Gastrocnemius medialis (tissue), 4 donors: ENCODE measurements at regions not wholly inside any gene's neighbourhood (a gene's known extent, or its start where the extent isn't known, plus 50 kb on each side); places are given as distances from the start of the nearest gene placed in this dataset.

Experiments
- ATAC-seq, 2 donors: fragments of 150-250 bp; one replicate each; pipeline ENCODE4 v1.9.1; 2016
- DNase-seq, 2 donors: peaks; one replicate each; pipeline ENCODE4 v3.0.0-alpha.2; 2019
- H3K27ac ChIP-seq, 4 donors: fragments of 200-600 bp; sonication (generic); 1 replicate in 1 of 4; 2 replicates in 3 of 4; pipeline ENCODE4 v1.5.1; 2016 to 2018; ENCODE audit warnings: mild to moderate bottlenecking in 2 of 4, moderate library complexity in 1 of 4
- H3K27me3 ChIP-seq, 3 donors: fragments of 200-600 bp; sonication (generic) in 2 of 3; 1 replicate in 1 of 3; 2 replicates in 2 of 3; pipeline versions ENCODE4 v1.5.1 to v1.6.0; 2016 to 2019; ENCODE audit warnings: mild to moderate bottlenecking in 1 of 3, moderate library complexity in 1 of 3
- H3K36me3 ChIP-seq, 2 donors: fragments of 200-600 bp; sonication (generic) in 1 of 2; one replicate each; pipeline ENCODE4 v1.5.1; 2017 to 2018
- H3K4me1 ChIP-seq, 2 donors: fragments of 200-600 bp; sonication (generic) in 1 of 2; one replicate each; pipeline ENCODE4 v1.5.1; 2016 to 2017; ENCODE audit warnings: mild to moderate bottlenecking in 2 of 2
- H3K4me3 ChIP-seq, 4 donors: fragments of 200-600 bp; sonication (generic) in 3 of 4; 1 replicate in 1 of 4; 2 replicates in 3 of 4; pipeline ENCODE4 v1.5.1; 2016 to 2019; ENCODE audit warnings: mild to moderate bottlenecking in 2 of 4
- H3K9me3 ChIP-seq, 3 donors: fragments of 200-600 bp; sonication (generic) in 2 of 3; 1 replicate in 1 of 3; 2 replicates in 2 of 3; pipeline ENCODE4 v1.5.1; 2016 to 2019
- CTCF ChIP-seq, 5 experiments: fragments of 450-650 bp in 3 of 5; fragments of 200-600 bp in 2 of 5; sonication (generic) in 2 of 5; IDR thresholded peaks in 4 of 5; conservative IDR thresholded peaks in 1 of 5; 1 replicate in 4 of 5; 2 replicates in 1 of 5; pipeline ENCODE4 v1.5.1; 2016 to 2019; ENCODE audit warnings: antibody characterized with exemption in 5 of 5, mild to moderate bottlenecking in 3 of 5, moderate library complexity in 3 of 5
- POLR2A ChIP-seq, 2 donors: fragments of 450-650 bp; IDR thresholded peaks; one replicate each; pipeline ENCODE4 v1.6.1; 2017; ENCODE audit warnings: antibody characterized with exemption in 2 of 2, mild to moderate bottlenecking in 2 of 2, moderate library complexity in 2 of 2
- in situ Hi-C, 4 donors: fragments of 200-750 bp; cut with MboI; loops; one replicate each; pipeline versions ENCODE4 v1.15.0 to v1.8.0; 2017; ENCODE audit warnings: low sequenced_read_pairs in 4 of 4
- intact Hi-C: fragments of 100-400 bp; cut with DNase I; formaldehyde crosslinking; loops from one replicate; pipeline ENCODE4 v1.15.1; 2023; ENCODE audit warnings: low total_unique reads

- no peaks in the 10 kb centered on the region for H3K36me3 ChIP-seq
- DNase-seq (peak in 1 of 2 donors; percentile 6), ATAC-seq (peak; percentile 75 to 96)
- H3K4me3 ChIP-seq = no peak overlapping the region
- H3K27ac ChIP-seq = peak overlapping the region in 1 of 4 donors; percentile 40
- H3K9me3 ChIP-seq = no peaks in the 10 kb centered on the region
- H3K27me3 ChIP-seq = no peaks in the 10 kb centered on the region
- intact Hi-C loops (no loop called here), in situ Hi-C loops (no loop called here)
- peaks cover 0 to 7% of the 10 kb centered on the region in 2 donors for H3K4me1 ChIP-seq
- TF ChIP-seq POLR2A (IDR thresholded peaks at IDR 0.05) (no peak), CTCF (IDR thresholded peaks at IDR 0.05 in 4 of 5, conservative IDR thresholded peaks at IDR 0.05 in 1 of 5) (no peak)
Measured at GRCh38 chr13:75946536-75947284, 310.6 kb downstream of the LMO7 start.

GRCh38 chr13:75945841-75946482, 309.8 kb downstream of the LMO7 start:
- intact Hi-C loops (no loop called here), in situ Hi-C loops (no loop called here)
- Histone ChIP-seq H3K4me1 (peaks cover 0 to 7% of the 10 kb centered on the region in 2 donors), H3K36me3 (no peaks in the 10 kb centered on the region), H3K9me3 (no peaks in the 10 kb centered on the region), H3K27ac (peak overlapping the region in 1 of 4 donors; percentile 40), H3K27me3 (no peaks in the 10 kb centered on the region), H3K4me3 (no peak overlapping the region)
- TF ChIP-seq CTCF (IDR thresholded peaks at IDR 0.05 in 4 of 5, conservative IDR thresholded peaks at IDR 0.05 in 1 of 5) (no peak), POLR2A (IDR thresholded peaks at IDR 0.05) (no peak)
- no peak for ATAC-seq
- no peak for DNase-seq

GRCh38 chr13:75938811-75939560, 302.9 kb downstream of the LMO7 start:
- TF ChIP-seq POLR2A (IDR thresholded peaks at IDR 0.05) (no peak), CTCF (IDR thresholded peaks at IDR 0.05 in 4 of 5, conservative IDR thresholded peaks at IDR 0.05 in 1 of 5) (no peak)
- H3K4me1 ChIP-seq = peaks cover 0 to 3% of the 10 kb centered on the region in 2 donors
- peak overlapping the region in 1 of 4 donors; percentile 29 for H3K27ac ChIP-seq
- no peaks in the 10 kb centered on the region for H3K27me3 ChIP-seq
- in situ Hi-C loops = no loop called here
- intact Hi-C loops = no loop called here
- H3K4me3 ChIP-seq = no peak overlapping the region
- DNase-seq (no peak), ATAC-seq (no peak)
- no peaks in the 10 kb centered on the region for H3K9me3 ChIP-seq
- no peaks in the 10 kb centered on the region for H3K36me3 ChIP-seq

GRCh38 chr13:75936791-75937190, 300.7 kb downstream of the LMO7 start:
- in situ Hi-C loops = no loop called here
- Histone ChIP-seq H3K4me1 (peaks cover 0 to 3% of the 10 kb centered on the region in 2 donors), H3K27me3 (no peaks in the 10 kb centered on the region), H3K36me3 (no peaks in the 10 kb centered on the region), H3K9me3 (no peaks in the 10 kb centered on the region), H3K4me3 (no peak overlapping the region), H3K27ac (no peak overlapping the region)
- DNase-seq (no peak), ATAC-seq (no peak)
- intact Hi-C loops = no loop called here
- no peak for TF ChIP-seq POLR2A (IDR thresholded peaks at IDR 0.05)
- no peak for TF ChIP-seq CTCF (IDR thresholded peaks at IDR 0.05 in 4 of 5, conservative IDR thresholded peaks at IDR 0.05 in 1 of 5)
